Endothelial cell of umbilical vein (primary cell): ENCODE measurements at regions not wholly inside any gene's neighbourhood (a gene's known extent, or its start where the extent isn't known, plus 50 kb on each side); places are given as distances from the start of the nearest gene placed in this dataset.

Experiments
- BruUV-seq: library from RNA; stranded (reverse); fragments of 400-500 nt; replicated peaks from 2 replicates; lab custom pipeline; 2021; lab: Mats Ljungman, UMichigan
- CTCF ChIA-PET: fragments of 300-600, 350-600 bp; sonication (Branson Sonifier 250); formaldehyde crosslinking; loops from one replicate; lab custom pipeline; 2021; ENCODE audit warnings: antibody characterized with exemption, inconsistent platforms; lab: Charles Lee
- POLR2A ChIA-PET: fragments of 300-600, 350-600 bp; sonication (Branson Sonifier 250); formaldehyde crosslinking; loops from one replicate; lab custom pipeline; 2021; ENCODE audit warnings: antibody characterized with exemption, inconsistent platforms; lab: Charles Lee
- DNase-seq: peaks from one replicate; pipeline ENCODE4 v3.0.0-alpha.2; 2011; ENCODE audit warnings: low read depth, low spot score
- FAIRE-seq: peaks from 2 replicates; lab custom pipeline; 2011; peaks lifted over from hg19 to GRCh38; lab: Jason Lieb, UNC
- H2AFZ ChIP-seq: 2 replicates; pipeline ENCODE4 v1.6.0; 2012; ENCODE audit warnings: low read depth, low read length, control low read depth, inconsistent platforms
- H3K27ac ChIP-seq: 2 replicates; pipeline ENCODE4 v1.5.1; 2011; ENCODE audit warnings: low read depth, mild to moderate bottlenecking, control low read depth, low read length, moderate library complexity; ENCODE audit not compliant: insufficient read depth
- H3K27me3 ChIP-seq, 2 experiments: 2 replicates each; pipeline versions ENCODE4 v1.6.0 to v1.6.1; 2011; ENCODE audit warnings: low read length in 2 of 2, mixed read lengths in 1 of 2; ENCODE audit not compliant: control insufficient read depth in 2 of 2, insufficient read depth in 2 of 2
- H3K36me3 ChIP-seq, 2 experiments: 2 replicates in 1 of 2; 3 replicates in 1 of 2; pipeline ENCODE4 v1.5.1; 2011; ENCODE audit warnings: low read length in 2 of 2, mild to moderate bottlenecking in 1 of 2, moderate library complexity in 1 of 2; ENCODE audit not compliant: control insufficient read depth in 2 of 2, insufficient read depth in 2 of 2; ENCODE audit errors: extremely low read depth in 1 of 2
- H3K4me1 ChIP-seq: 3 replicates; pipeline ENCODE4 v1.5.1; 2011; ENCODE audit warnings: mild to moderate bottlenecking, low read length; ENCODE audit not compliant: control insufficient read depth, insufficient read depth; ENCODE audit errors: extremely low read depth
- H3K4me2 ChIP-seq: 2 replicates; pipeline ENCODE4 v1.6.1; 2011; ENCODE audit warnings: low read length, control low read depth, mixed read lengths; ENCODE audit not compliant: insufficient read depth
- H3K4me3 ChIP-seq, 3 experiments: fragments of 200-600 bp in 1 of 3; sonication (generic), shearing (Covaris generic) in 1 of 3; replicated peaks in 1 of 3; 2 replicates each; pipeline ENCODE4 v1.5.1; 2011 to 2016; ENCODE audit warnings: control low read depth in 3 of 3, low read length in 3 of 3, mild to moderate bottlenecking in 2 of 3, inconsistent platforms in 1 of 3, low read depth in 1 of 3, moderate library complexity in 1 of 3; ENCODE audit not compliant: insufficient read depth in 1 of 3
- H3K79me2 ChIP-seq: 2 replicates; pipeline ENCODE4 v1.6.0; 2012; ENCODE audit warnings: low read length, inconsistent platforms; ENCODE audit not compliant: control insufficient read depth, insufficient read depth
- H3K9ac ChIP-seq: replicated peaks from 2 replicates; pipeline ENCODE3; 2011; ENCODE audit warnings: low read length, control low read depth; ENCODE audit not compliant: insufficient read depth; ENCODE audit errors: extremely low read depth
- H3K9me1 ChIP-seq: replicated peaks from 3 replicates; pipeline ENCODE4 v1.6.0; 2011; ENCODE audit warnings: mild to moderate bottlenecking, low read length; ENCODE audit not compliant: control insufficient read depth, insufficient read depth; ENCODE audit errors: extremely low read depth
- H3K9me3 ChIP-seq: replicated peaks from 2 replicates; pipeline ENCODE4 v1.5.1; 2012; ENCODE audit warnings: low read length, inconsistent platforms; ENCODE audit not compliant: control insufficient read depth, insufficient read depth
- H4K20me1 ChIP-seq: replicated peaks from 2 replicates; pipeline ENCODE3; 2011; ENCODE audit warnings: mild to moderate bottlenecking, low read length; ENCODE audit not compliant: control insufficient read depth, insufficient read depth; ENCODE audit errors: extremely low read depth
- EZH2 ChIP-seq: IDR thresholded peaks from 2 replicates; pipeline ENCODE4 v1.6.1; 2012; ENCODE audit warnings: borderline replicate concordance, low read depth, mild to moderate bottlenecking, moderate library complexity, low read length, inconsistent platforms; ENCODE audit not compliant: severe bottlenecking
- FOS ChIP-seq: IDR thresholded peaks from 2 replicates; pipeline ENCODE4 v1.6.1; 2011; ENCODE audit warnings: mild to moderate bottlenecking, low read length, moderate library complexity, borderline replicate concordance; ENCODE audit not compliant: insufficient read depth
- GATA2 ChIP-seq: IDR thresholded peaks from 2 replicates; pipeline ENCODE4 v1.7.0; 2011; ENCODE audit warnings: low read depth, mild to moderate bottlenecking, moderate library complexity, mixed read lengths, low read length; ENCODE audit not compliant: insufficient read length, insufficient read depth
- JUN ChIP-seq: IDR thresholded peaks from 2 replicates; pipeline ENCODE4 v1.6.1; 2011; ENCODE audit warnings: borderline replicate concordance, low read depth; ENCODE audit not compliant: insufficient read length, insufficient read depth
- MAX ChIP-seq: IDR thresholded peaks from 2 replicates; pipeline ENCODE4 v1.6.1; 2011; ENCODE audit not compliant: insufficient read depth, insufficient read length
- MYC ChIP-seq: IDR thresholded peaks from one replicate; pipeline ENCODE4 v1.6.1; 2011; ENCODE audit warnings: mild to moderate bottlenecking, low read depth, low read length
- POLR2A ChIP-seq: IDR thresholded peaks from 2 replicates; pipeline ENCODE4 v1.6.1; 2012; ENCODE audit warnings: low read depth, mild to moderate bottlenecking, control low read depth, low read length
- POLR2AphosphoS5 ChIP-seq: IDR thresholded peaks from 2 replicates; pipeline ENCODE4 v1.6.1; 2012; ENCODE audit warnings: low read depth, mild to moderate bottlenecking, control low read depth, low read length, moderate library complexity; ENCODE audit not compliant: insufficient read depth
- dilution Hi-C: fragments of 300-500 bp; cut with MboI; formaldehyde crosslinking; loops from one replicate; pipeline ENCODE4 v1.15.0; 2019; ENCODE audit warnings: low sequenced_read_pairs; ENCODE audit not compliant: extremely low pct_ligation_motif_present
- intact Hi-C: fragments of 100-400 bp; cut with micrococcal nuclease; formaldehyde crosslinking; loops from one replicate; pipeline ENCODE4 v1.10.0; 2022
- TF ChIP-seq, protein P1 (sequence below), 2 donors: IDR thresholded peaks; 1 replicate in 1 of 2; 2 replicates in 1 of 2; pipeline ENCODE4 v1.5.1; 2011; ENCODE audit warnings: low read length in 2 of 2, mild to moderate bottlenecking in 2 of 2, moderate library complexity in 2 of 2, control low read depth in 1 of 2, inconsistent platforms in 1 of 2, low read depth in 1 of 2; ENCODE audit not compliant: insufficient read depth in 1 of 2; ENCODE audit errors: extremely low read depth in 1 of 2

GRCh38 chr3:176147251-176147650 is 1050.0 kb downstream of the TBL1XR1 start:
- Histone ChIP-seq H3K27me3 (no peaks in the 10 kb centered on the region), H3K79me2 (no peaks in the 10 kb centered on the region), H2AFZ (no peak overlapping the region), H3K9me3 (no peaks in the 10 kb centered on the region), H3K4me2 (no peak overlapping the region), H3K4me3 (no peak overlapping the region), H3K36me3 (no peaks in the 10 kb centered on the region), H4K20me1 (no peaks in the 10 kb centered on the region), H3K27ac (no peak overlapping the region), H3K9me1 (no peaks in the 10 kb centered on the region), H3K4me1 (no peaks in the 10 kb centered on the region), H3K9ac (no peak overlapping the region)
- POLR2A ChIA-PET, result no interaction called here
- BruUV-seq, result no TSS peak
- TF ChIP-seq EZH2, result no peak
- no peak for TF ChIP-seq MAX
- no peak for TF ChIP-seq MYC
- no peak for TF ChIP-seq FOS
- TF ChIP-seq, protein P1, sequence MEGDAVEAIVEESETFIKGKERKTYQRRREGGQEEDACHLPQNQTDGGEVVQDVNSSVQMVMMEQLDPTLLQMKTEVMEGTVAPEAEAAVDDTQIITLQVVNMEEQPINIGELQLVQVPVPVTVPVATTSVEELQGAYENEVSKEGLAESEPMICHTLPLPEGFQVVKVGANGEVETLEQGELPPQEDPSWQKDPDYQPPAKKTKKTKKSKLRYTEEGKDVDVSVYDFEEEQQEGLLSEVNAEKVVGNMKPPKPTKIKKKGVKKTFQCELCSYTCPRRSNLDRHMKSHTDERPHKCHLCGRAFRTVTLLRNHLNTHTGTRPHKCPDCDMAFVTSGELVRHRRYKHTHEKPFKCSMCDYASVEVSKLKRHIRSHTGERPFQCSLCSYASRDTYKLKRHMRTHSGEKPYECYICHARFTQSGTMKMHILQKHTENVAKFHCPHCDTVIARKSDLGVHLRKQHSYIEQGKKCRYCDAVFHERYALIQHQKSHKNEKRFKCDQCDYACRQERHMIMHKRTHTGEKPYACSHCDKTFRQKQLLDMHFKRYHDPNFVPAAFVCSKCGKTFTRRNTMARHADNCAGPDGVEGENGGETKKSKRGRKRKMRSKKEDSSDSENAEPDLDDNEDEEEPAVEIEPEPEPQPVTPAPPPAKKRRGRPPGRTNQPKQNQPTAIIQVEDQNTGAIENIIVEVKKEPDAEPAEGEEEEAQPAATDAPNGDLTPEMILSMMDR (IDR thresholded peaks at IDR 0.05; ENCODE audit: extremely low read depth in 1 of 2, insufficient read depth in 1 of 2, low read depth in 1 of 2, low read length in 2 of 2), result no peak
- no peak for TF ChIP-seq POLR2AphosphoS5
- no peak for TF ChIP-seq GATA2
- no peak for TF ChIP-seq POLR2A
- TF ChIP-seq JUN, result no peak
- FAIRE-seq, result no peak
- intact Hi-C loops (no loop called here), dilution Hi-C loops (no loop called here)
- no peak for DNase-seq
- CTCF ChIA-PET, result no interaction called here
